ENCODE measurements at regions not wholly inside any gene's neighbourhood (a gene's known extent, or its start where the extent isn't known, plus 50 kb on each side); places are given as distances from the start of the nearest gene placed in this dataset.

DNA sequence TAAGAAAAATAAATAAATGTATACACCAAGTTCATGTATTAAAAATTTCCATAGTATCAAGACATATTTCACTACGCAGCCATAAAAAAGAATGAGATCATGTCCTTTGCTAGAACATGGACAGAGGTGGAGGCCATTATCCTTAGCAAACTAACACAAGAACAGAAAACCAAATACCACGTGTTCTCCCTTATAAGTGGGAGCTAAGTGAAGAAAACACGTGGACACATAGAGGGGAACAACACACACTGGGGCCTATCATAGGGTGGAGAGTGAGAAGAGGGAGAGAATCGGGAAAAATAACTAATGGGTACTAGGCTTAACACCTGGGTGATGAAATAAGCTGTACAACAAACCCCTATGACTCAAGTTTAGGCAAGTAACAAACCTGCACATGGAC, 552.4 kb upstream of the PBX1 start:
- TF ChIP-seq, protein P1, sequence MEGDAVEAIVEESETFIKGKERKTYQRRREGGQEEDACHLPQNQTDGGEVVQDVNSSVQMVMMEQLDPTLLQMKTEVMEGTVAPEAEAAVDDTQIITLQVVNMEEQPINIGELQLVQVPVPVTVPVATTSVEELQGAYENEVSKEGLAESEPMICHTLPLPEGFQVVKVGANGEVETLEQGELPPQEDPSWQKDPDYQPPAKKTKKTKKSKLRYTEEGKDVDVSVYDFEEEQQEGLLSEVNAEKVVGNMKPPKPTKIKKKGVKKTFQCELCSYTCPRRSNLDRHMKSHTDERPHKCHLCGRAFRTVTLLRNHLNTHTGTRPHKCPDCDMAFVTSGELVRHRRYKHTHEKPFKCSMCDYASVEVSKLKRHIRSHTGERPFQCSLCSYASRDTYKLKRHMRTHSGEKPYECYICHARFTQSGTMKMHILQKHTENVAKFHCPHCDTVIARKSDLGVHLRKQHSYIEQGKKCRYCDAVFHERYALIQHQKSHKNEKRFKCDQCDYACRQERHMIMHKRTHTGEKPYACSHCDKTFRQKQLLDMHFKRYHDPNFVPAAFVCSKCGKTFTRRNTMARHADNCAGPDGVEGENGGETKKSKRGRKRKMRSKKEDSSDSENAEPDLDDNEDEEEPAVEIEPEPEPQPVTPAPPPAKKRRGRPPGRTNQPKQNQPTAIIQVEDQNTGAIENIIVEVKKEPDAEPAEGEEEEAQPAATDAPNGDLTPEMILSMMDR (IDR thresholded peaks at IDR 0.05; ENCODE audit: control insufficient read depth, insufficient read depth, low read depth, low read length, missing control alignments) = no peak
- H3K4me3 ChIP-seq (ENCODE audit: control insufficient read depth, low read depth, low read length) = no peak overlapping the region

DNA sequence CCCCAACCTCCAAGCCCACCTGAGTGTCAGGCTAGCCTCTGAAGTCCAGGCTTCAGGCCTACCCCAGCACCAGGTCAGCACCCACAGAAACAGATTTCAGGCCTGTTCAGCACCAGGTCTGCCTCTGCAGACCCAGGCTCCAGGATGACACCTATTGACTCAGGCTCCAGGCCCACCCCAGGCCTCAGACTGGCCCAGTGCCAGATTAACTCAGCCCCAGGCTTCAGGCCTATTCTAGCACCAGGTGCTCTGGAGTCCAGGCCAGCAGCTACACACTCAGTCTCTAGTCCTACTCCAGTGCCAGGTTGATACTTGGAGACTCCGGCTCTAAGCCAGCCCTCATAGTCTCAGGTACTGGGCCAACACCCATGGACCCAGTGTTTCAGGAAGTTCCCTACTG, 541.7 kb upstream of the PBX1 start:
- DNase-seq (ENCODE audit: low read depth) = no peak
- TF ChIP-seq, protein P1 (IDR thresholded peaks at IDR 0.05; ENCODE audit: control insufficient read depth, insufficient read depth, low read depth, low read length, missing control alignments) = no peak
- no peak overlapping the region for H3K4me3 ChIP-seq (ENCODE audit: control insufficient read depth, low read depth, low read length)

More for the DNA sequence above, 552.4 kb upstream of the PBX1 start:
- no peak for DNase-seq (ENCODE audit: low read depth)

DNA sequence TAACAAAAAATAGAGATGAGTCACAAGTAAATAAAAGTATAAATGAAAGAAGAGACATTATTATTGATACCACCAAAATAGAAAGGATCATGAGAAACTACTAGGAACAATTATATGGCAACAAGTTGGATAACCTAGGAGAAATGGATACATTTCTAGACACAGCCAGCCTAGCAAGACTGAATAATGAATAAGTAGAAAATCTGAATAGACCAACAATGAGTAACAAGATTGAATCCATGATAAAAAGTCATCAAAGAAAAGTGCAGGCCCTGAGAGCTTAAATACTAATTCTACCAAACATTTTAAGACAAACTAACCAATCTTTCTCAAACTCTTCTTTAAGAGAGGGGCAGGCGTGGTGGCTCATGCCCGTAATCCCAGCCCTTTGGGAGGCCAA, 538.6 kb upstream of the PBX1 start:
- TF ChIP-seq, protein P1 (IDR thresholded peaks at IDR 0.05; ENCODE audit: control insufficient read depth, insufficient read depth, low read depth, low read length, missing control alignments) = no peak
- DNase-seq (ENCODE audit: low read depth) = no peak
- no peak overlapping the region for H3K4me3 ChIP-seq (ENCODE audit: control insufficient read depth, low read depth, low read length)

DNA sequence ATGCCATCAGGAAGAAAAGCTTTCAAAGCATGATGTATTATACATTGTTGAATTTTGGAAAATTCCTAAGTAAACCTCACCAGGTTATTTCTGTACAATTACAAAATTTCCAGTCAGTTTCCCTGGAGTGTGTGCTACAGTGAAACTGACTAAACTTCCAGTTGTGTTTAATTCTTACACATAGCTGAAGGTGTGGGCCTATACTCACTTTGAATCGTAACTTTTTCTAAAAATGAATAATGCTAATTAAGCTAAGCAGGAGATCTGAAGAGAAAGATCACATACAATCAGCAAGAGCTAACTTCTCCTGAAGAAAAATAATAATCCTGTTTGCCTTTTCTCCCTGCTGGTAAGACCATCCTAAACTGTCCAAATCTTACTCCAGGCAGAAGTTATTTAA, 537.2 kb upstream of the PBX1 start:
- TF ChIP-seq, protein P1 (IDR thresholded peaks at IDR 0.05; ENCODE audit: control insufficient read depth, insufficient read depth, low read depth, low read length, missing control alignments) = no peak
- DNase-seq (ENCODE audit: low read depth) = no peak
- H3K4me3 ChIP-seq (ENCODE audit: control insufficient read depth, low read depth, low read length) = no peak overlapping the region

DNA sequence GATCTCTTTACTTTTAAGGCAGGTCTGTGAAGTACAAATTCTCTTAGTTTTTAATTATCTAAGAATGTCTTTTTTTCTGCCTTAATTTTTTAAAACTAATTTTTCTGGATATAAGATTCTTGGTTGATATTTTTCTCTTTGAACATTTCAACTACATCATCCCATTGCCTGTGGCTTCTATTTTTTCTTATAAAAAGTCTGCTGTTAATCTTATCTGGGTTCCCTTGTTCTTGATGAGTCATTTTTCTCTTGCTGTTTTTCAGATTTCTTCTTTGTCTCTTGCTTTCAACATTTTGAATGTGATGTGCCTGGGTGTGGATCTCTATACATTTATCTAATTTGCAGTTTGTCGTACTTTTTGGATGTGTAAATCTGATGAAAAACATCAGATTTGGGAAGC, 525.2 kb upstream of the PBX1 start:
- H3K4me3 ChIP-seq (ENCODE audit: control insufficient read depth, low read depth, low read length) = no peak overlapping the region
- DNase-seq (ENCODE audit: low read depth) = no peak
- TF ChIP-seq, protein P1 (IDR thresholded peaks at IDR 0.05; ENCODE audit: control insufficient read depth, insufficient read depth, low read depth, low read length, missing control alignments) = no peak

DNA sequence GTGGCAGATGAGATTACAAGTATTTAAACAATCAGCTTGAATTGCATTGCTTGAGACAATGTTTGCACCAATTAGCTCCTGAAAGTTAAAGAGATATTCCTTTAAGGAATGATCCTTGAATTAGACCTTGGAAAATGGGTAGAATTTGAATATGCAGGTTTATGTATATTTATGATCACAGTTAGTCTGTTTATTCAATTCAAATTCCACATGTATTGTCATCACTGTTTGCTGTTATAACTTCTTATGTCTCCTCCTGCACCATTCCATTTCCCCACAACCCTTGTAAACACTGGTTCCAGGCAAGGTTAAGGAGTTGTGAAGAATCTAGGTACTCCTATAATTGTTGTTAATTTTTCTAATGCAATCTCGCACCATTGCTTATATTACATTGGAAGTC, 518.2 kb upstream of the PBX1 start:
- TF ChIP-seq, protein P1 (IDR thresholded peaks at IDR 0.05; ENCODE audit: control insufficient read depth, insufficient read depth, low read depth, low read length, missing control alignments) = no peak
- no peak for DNase-seq (ENCODE audit: low read depth)
- H3K4me3 ChIP-seq (ENCODE audit: control insufficient read depth, low read depth, low read length) = no peak overlapping the region

DNA sequence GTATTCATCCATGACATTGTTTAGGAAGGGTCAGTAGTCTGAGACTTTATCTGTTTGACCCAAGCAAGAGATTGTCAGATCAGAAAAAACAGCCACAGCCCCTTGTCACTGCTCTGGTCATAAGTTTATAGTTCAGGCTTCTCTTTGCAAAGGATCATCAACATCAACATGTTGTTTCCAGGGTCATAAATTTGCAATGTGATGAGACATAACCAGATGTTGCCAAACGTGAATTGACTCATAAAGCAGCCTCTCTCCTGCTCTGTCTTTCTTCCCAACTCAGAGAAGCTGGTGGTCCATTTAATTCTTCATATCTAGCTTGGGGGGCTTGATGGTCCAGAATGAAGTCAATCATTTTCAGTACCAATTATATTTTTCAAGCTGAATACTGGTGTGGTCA, 507.2 kb upstream of the PBX1 start:
- no peak for DNase-seq (ENCODE audit: low read depth)
- H3K4me3 ChIP-seq (ENCODE audit: control insufficient read depth, low read depth, low read length) = no peak overlapping the region
- TF ChIP-seq, protein P1 (IDR thresholded peaks at IDR 0.05; ENCODE audit: control insufficient read depth, insufficient read depth, low read depth, low read length, missing control alignments) = no peak
